ENCODE measurements at regions not wholly inside any gene's neighbourhood (a gene's known extent, or its start where the extent isn't known, plus 50 kb on each side); places are given as distances from the start of the nearest gene placed in this dataset.

DNA sequence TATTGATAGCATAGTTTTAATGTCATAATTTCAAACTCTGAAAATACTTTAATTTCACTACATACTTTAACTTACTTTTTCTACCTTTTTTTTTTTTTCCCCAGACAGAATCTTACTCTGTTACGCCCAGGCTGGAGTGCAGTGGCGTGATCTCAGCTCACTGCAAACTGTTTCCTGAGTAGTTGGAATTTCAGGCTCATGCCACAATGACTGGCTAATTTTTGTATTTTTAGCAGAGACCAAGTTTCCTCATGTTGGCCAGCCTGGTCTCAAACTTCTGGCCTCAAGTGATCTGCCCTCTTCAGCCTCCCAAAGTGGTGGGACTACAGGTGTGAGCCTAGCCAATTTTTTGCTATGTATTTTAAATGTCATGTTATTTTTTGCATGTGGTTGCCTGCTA, 741.6 kb downstream of the TRAM1L1 start:
- TF ChIP-seq CTCF (IDR thresholded peaks at IDR 0.05): no peak
- no peak for TF ChIP-seq POLR2A (IDR thresholded peaks at IDR 0.05)

Data from heart left ventricle (tissue), 13 donors.